GM12878 (cell line): ENCODE measurements at regions not wholly inside any gene's neighbourhood (a gene's known extent, or its start where the extent isn't known, plus 50 kb on each side); places are given as distances from the start of the nearest gene placed in this dataset.

Experiments used
- BACH1 ChIP-seq: fragments of 450-650 bp; IDR thresholded peaks from 2 replicates; pipeline ENCODE4 v1.6.1; 2017; ENCODE audit warnings: mild to moderate bottlenecking, borderline replicate concordance
- CBX5 ChIP-seq: sonication (generic); IDR thresholded peaks from 2 replicates; pipeline ENCODE4 v1.6.1; 2016; ENCODE audit warnings: low read depth, moderate library complexity, mild to moderate bottlenecking, inconsistent platforms
- DPF2 ChIP-seq: fragments of 450-650 bp; IDR thresholded peaks from 2 replicates; pipeline ENCODE4 v1.6.1; 2017; ENCODE audit warnings: mild to moderate bottlenecking
- EP300 ChIP-seq, 2 experiments: fragments of 150-350 bp in 1 of 2; IDR thresholded peaks; 2 replicates each; pipeline ENCODE4 v1.6.1; 2011 to 2012; ENCODE audit warnings: low read depth in 2 of 2, low read length in 2 of 2, borderline replicate concordance in 1 of 2, improper control_type of control experiment in 1 of 2, inconsistent platforms in 1 of 2; ENCODE audit not compliant: control insufficient read depth in 1 of 2
- FOXM1 ChIP-seq: IDR thresholded peaks from 2 replicates; pipeline ENCODE4 v1.6.1; 2012; ENCODE audit warnings: low read depth, mild to moderate bottlenecking, inconsistent platforms, low read length, moderate library complexity
- GATAD2B ChIP-seq: fragments of 450-650 bp; conservative IDR thresholded peaks from 2 replicates; pipeline ENCODE4 v1.6.1; 2017; ENCODE audit warnings: low read depth, mild to moderate bottlenecking, moderate library complexity
- KAT2A ChIP-seq: conservative IDR thresholded peaks from 2 replicates; pipeline ENCODE4 v1.6.1; 2011; ENCODE audit warnings: low read depth, low read length; ENCODE audit not compliant: control insufficient read depth
- MYB ChIP-seq: fragments of 150-350 bp; IDR thresholded peaks from 2 replicates; pipeline ENCODE4 v1.6.1; 2014; ENCODE audit warnings: mild to moderate bottlenecking, low read depth, low read length, borderline replicate concordance
- NR2F1 ChIP-seq: fragments of 450-650 bp; conservative IDR thresholded peaks from 2 replicates; pipeline ENCODE4 v1.6.1; 2017; ENCODE audit warnings: mild to moderate bottlenecking
- NRF1 ChIP-seq: conservative IDR thresholded peaks from 2 replicates; pipeline ENCODE4 v1.6.1; 2011; ENCODE audit warnings: mild to moderate bottlenecking, low read depth, low read length, improper control_type of control experiment
- POU2F2 ChIP-seq: IDR thresholded peaks from 3 replicates; pipeline ENCODE4 v1.6.1; 2011; ENCODE audit warnings: low read depth, mild to moderate bottlenecking, low read length, borderline replicate concordance
- RB1 ChIP-seq: fragments of 450-650 bp; formaldehyde crosslinking; IDR thresholded peaks from 2 replicates; pipeline ENCODE4 v1.6.1; 2017; ENCODE audit warnings: mild to moderate bottlenecking, borderline replicate concordance
- SIN3A ChIP-seq: IDR thresholded peaks from 2 replicates; pipeline ENCODE4 v1.6.1; 2012; ENCODE audit warnings: low read depth, low read length, improper control_type of control experiment
- SRF ChIP-seq, 2 experiments: IDR thresholded peaks; 2 replicates each; pipeline ENCODE4 v1.6.1; 2011; ENCODE audit warnings: low read depth in 2 of 2, low read length in 2 of 2, mild to moderate bottlenecking in 1 of 2, moderate library complexity in 1 of 2
- ZNF592 ChIP-seq: fragments of 450-650 bp; IDR thresholded peaks from 2 replicates; pipeline ENCODE4 v1.6.1; 2017; ENCODE audit warnings: mild to moderate bottlenecking, moderate library complexity
- TF ChIP-seq, protein P1 (sequence below): fragments of 450-650 bp; IDR thresholded peaks from 2 replicates; pipeline ENCODE4 v1.6.1; 2017; ENCODE audit warnings: mild to moderate bottlenecking, low read depth, inconsistent platforms; ENCODE audit not compliant: poor library complexity, severe bottlenecking
- TF ChIP-seq, protein P2 (sequence below): fragments of 450-650 bp; formaldehyde crosslinking; IDR thresholded peaks from 2 replicates; pipeline ENCODE4 v1.4.0; 2020; ENCODE audit warnings: mild to moderate bottlenecking, moderate library complexity

GRCh38 chr2:61707984-61708852 is 145.6 kb downstream of the FAM161A start (continued):
- TF ChIP-seq, protein P1, sequence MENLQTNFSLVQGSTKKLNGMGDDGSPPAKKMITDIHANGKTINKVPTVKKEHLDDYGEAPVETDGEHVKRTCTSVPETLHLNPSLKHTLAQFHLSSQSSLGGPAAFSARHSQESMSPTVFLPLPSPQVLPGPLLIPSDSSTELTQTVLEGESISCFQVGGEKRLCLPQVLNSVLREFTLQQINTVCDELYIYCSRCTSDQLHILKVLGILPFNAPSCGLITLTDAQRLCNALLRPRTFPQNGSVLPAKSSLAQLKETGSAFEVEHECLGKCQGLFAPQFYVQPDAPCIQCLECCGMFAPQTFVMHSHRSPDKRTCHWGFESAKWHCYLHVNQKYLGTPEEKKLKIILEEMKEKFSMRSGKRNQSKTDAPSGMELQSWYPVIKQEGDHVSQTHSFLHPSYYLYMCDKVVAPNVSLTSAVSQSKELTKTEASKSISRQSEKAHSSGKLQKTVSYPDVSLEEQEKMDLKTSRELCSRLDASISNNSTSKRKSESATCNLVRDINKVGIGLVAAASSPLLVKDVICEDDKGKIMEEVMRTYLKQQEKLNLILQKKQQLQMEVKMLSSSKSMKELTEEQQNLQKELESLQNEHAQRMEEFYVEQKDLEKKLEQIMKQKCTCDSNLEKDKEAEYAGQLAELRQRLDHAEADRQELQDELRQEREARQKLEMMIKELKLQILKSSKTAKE, result peak; percentile 83
- peak; percentile 56; the same call in 1 of the 2 replicates for TF ChIP-seq NR2F1
- no peak for TF ChIP-seq KAT2A
- no peak for TF ChIP-seq GATAD2B
- TF ChIP-seq SRF (IDR thresholded peaks at IDR 0.05; ENCODE audit: low read depth in 2 of 2, low read length in 2 of 2), result no peak
- TF ChIP-seq RB1, result no peak
- no peak for TF ChIP-seq CBX5
- no peak for TF ChIP-seq NRF1
- TF ChIP-seq, protein P2, sequence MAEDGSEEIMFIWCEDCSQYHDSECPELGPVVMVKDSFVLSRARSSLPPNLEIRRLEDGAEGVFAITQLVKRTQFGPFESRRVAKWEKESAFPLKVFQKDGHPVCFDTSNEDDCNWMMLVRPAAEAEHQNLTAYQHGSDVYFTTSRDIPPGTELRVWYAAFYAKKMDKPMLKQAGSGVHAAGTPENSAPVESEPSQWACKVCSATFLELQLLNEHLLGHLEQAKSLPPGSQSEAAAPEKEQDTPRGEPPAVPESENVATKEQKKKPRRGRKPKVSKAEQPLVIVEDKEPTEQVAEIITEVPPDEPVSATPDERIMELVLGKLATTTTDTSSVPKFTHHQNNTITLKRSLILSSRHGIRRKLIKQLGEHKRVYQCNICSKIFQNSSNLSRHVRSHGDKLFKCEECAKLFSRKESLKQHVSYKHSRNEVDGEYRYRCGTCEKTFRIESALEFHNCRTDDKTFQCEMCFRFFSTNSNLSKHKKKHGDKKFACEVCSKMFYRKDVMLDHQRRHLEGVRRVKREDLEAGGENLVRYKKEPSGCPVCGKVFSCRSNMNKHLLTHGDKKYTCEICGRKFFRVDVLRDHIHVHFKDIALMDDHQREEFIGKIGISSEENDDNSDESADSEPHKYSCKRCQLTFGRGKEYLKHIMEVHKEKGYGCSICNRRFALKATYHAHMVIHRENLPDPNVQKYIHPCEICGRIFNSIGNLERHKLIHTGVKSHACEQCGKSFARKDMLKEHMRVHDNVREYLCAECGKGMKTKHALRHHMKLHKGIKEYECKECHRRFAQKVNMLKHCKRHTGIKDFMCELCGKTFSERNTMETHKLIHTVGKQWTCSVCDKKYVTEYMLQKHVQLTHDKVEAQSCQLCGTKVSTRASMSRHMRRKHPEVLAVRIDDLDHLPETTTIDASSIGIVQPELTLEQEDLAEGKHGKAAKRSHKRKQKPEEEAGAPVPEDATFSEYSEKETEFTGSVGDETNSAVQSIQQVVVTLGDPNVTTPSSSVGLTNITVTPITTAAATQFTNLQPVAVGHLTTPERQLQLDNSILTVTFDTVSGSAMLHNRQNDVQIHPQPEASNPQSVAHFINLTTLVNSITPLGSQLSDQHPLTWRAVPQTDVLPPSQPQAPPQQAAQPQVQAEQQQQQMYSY, result no peak
- peak; percentile 86 to 89 for TF ChIP-seq EP300 (IDR thresholded peaks at IDR 0.05; ENCODE audit: borderline replicate concordance in 1 of 2, control insufficient read depth in 1 of 2, low read depth in 2 of 2, low read length in 2 of 2)
- peak; percentile 68 for TF ChIP-seq FOXM1
- TF ChIP-seq POU2F2, result peak; percentile 40; the same call in 1 of the 3 replicates
- TF ChIP-seq SIN3A, result no peak
- peak; percentile 80 for TF ChIP-seq MYB
- TF ChIP-seq ZNF592, result no peak
- peak; percentile 80 for TF ChIP-seq DPF2
- TF ChIP-seq BACH1, result peak; percentile 55; the same call in 1 of the 2 replicates
